Lung (tissue), 11 donors: ENCODE measurements at regions not wholly inside any gene's neighbourhood (a gene's known extent, or its start where the extent isn't known, plus 50 kb on each side); places are given as distances from the start of the nearest gene placed in this dataset.

Experiments used
- ATAC-seq: fragments of 200-7000 bp; cut with Tn5 transposase; one replicate; pipeline ENCODE4 v1.9.1; 2020; ENCODE audit warnings: moderate number of reproducible peaks; ENCODE audit not compliant: insufficient read depth, low FRiP score
- DNase-seq, 3 donors: peaks; one replicate each; pipeline ENCODE4 v3.0.0-alpha.2; 2013 to 2017
- H3K27ac ChIP-seq, 2 donors: one replicate each; pipeline ENCODE4 v1.5.1; 2013; ENCODE audit warnings: mild to moderate bottlenecking in 2 of 2, moderate library complexity in 2 of 2, control low read depth in 1 of 2, inconsistent platforms in 1 of 2, low read depth in 1 of 2, low read length in 1 of 2
- H3K27me3 ChIP-seq, 3 donors: one replicate each; pipeline ENCODE4 v1.5.1; 2013; ENCODE audit warnings: low read length in 2 of 3; ENCODE audit not compliant: control insufficient read depth in 3 of 3, insufficient read depth in 3 of 3
- H3K36me3 ChIP-seq, 4 donors: one replicate each; pipeline ENCODE4 v1.5.1; 2013; ENCODE audit warnings: low read length in 4 of 4, mild to moderate bottlenecking in 1 of 4, moderate library complexity in 1 of 4; ENCODE audit not compliant: control insufficient read depth in 4 of 4, insufficient read depth in 4 of 4
- H3K4me1 ChIP-seq, 5 donors: one replicate each; pipeline ENCODE4 v1.5.1; 2013; ENCODE audit warnings: low read length in 5 of 5, mild to moderate bottlenecking in 2 of 5, moderate library complexity in 1 of 5; ENCODE audit not compliant: control insufficient read depth in 5 of 5, insufficient read depth in 5 of 5
- H3K4me3 ChIP-seq: one replicate; pipeline ENCODE4 v1.5.1; 2013; ENCODE audit warnings: mild to moderate bottlenecking, control low read depth, moderate library complexity
- H3K9ac ChIP-seq, 2 donors: one replicate each; pipeline ENCODE4 v1.5.1; 2013; ENCODE audit warnings: low read length in 2 of 2, control low read depth in 1 of 2; ENCODE audit not compliant: insufficient read depth in 1 of 2
- H3K9me3 ChIP-seq, 4 donors: one replicate each; pipeline ENCODE4 v1.5.1; 2013; ENCODE audit warnings: low read length in 3 of 4, mild to moderate bottlenecking in 1 of 4, moderate library complexity in 1 of 4; ENCODE audit not compliant: control insufficient read depth in 4 of 4, insufficient read depth in 3 of 4
- CTCF ChIP-seq: IDR thresholded peaks from 2 replicates; pipeline ENCODE4 v1.5.1; 2012; ENCODE audit warnings: mild to moderate bottlenecking; ENCODE audit errors: control extremely low read depth, extremely low read depth
- WGBS, 2 donors: extraction: QIAGEN DNeasy Blood & Tissue Kit; methylation state at CpG; one replicate each; pipeline ENCODE4 v1.1.7; 2013; 5-methylcytosine and 5-hydroxymethylcytosine counted together
- donor health status: control.
- donor health status: control.
- donor health status: Bipolar disorder and iron deficiency.
- donor health status: healthy.
- donor health status: DM: yes; HTN: yes; CAD: no.

GRCh38 chr3:85180-85579 lies 111.4 kb upstream of the CHL1 start:
- H3K36me3 ChIP-seq = no peaks in the 10 kb centered on the region
- H3K4me3 ChIP-seq = no peak overlapping the region
- 88 to 94% methylated on average over 2 of the region's 2 CpGs for WGBS, 2 donors
- ATAC-seq (no peak), DNase-seq (no peak)
- no peak overlapping the region for H3K9ac ChIP-seq
- H3K27ac ChIP-seq = no peak overlapping the region
- H3K9me3 ChIP-seq = peaks cover 0 to 3% (median 1%) of the 10 kb centered on the region in 4 donors
- TF ChIP-seq CTCF = no peak
- H3K27me3 ChIP-seq = peaks cover 0 to 3% (median 0%) of the 10 kb centered on the region in 3 donors
- peaks cover 0 to 4% (median 0%) of the 10 kb centered on the region in 5 donors for H3K4me1 ChIP-seq

- Histone ChIP-seq H3K4me1 (peaks cover 0 to under 1% (median 0%) of the 10 kb centered on the region in 5 donors), H3K36me3 (no peaks in the 10 kb centered on the region), H3K9ac (no peak overlapping the region), H3K27me3 (peaks cover 0 to 3% (median 0%) of the 10 kb centered on the region in 3 donors), H3K4me3 (no peak overlapping the region), H3K27ac (no peak overlapping the region), H3K9me3 (no peaks in the 10 kb centered on the region)
- ATAC-seq (no peak), DNase-seq (no peak)
- WGBS, 2 donors = 39 to 58% methylated on average over 1 of the region's 1 CpG
- TF ChIP-seq CTCF = no peak
These were observed 108.3 kb upstream of the CHL1 start for GRCh38 chr3:88267-88666.

- no peak overlapping the region for H3K27ac ChIP-seq
- WGBS, 2 donors = 91 to 93% methylated on average over 7 of the region's 7 CpGs
- no peak overlapping the region for H3K9ac ChIP-seq
- no peaks in the 10 kb centered on the region for H3K4me1 ChIP-seq
- no peak for DNase-seq
- H3K36me3 ChIP-seq = no peaks in the 10 kb centered on the region
- H3K4me3 ChIP-seq = no peak overlapping the region
- TF ChIP-seq CTCF = no peak
- ATAC-seq = no peak
- no peaks in the 10 kb centered on the region for H3K9me3 ChIP-seq
- H3K27me3 ChIP-seq = no peaks in the 10 kb centered on the region
These were observed 102.8 kb upstream of the CHL1 start for GRCh38 chr3:93746-94145.

GRCh38 chr3:96259-96658 lies 100.3 kb upstream of the CHL1 start:
- Histone ChIP-seq H3K27ac (no peak overlapping the region), H3K36me3 (no peaks in the 10 kb centered on the region), H3K4me1 (no peaks in the 10 kb centered on the region), H3K9me3 (no peaks in the 10 kb centered on the region), H3K27me3 (peaks cover 0 to 3% (median 0%) of the 10 kb centered on the region in 3 donors), H3K4me3 (no peak overlapping the region), H3K9ac (no peak overlapping the region)
- DNase-seq = no peak
- TF ChIP-seq CTCF = no peak
- 71 to 81% methylated on average over 4 of the region's 4 CpGs for WGBS, 2 donors
- ATAC-seq = no peak
